ENCODE measurements at regions not wholly inside any gene's neighbourhood (a gene's known extent, or its start where the extent isn't known, plus 50 kb on each side); places are given as distances from the start of the nearest gene placed in this dataset.
A peak's percentile ranks its signal among the peaks of the same experiment; 100 is the strongest.
"Not testable (repeated sequence)": the region's sequence is repeated elsewhere in the genome, so short reads cannot be mapped to it uniquely, and the experiment has no call there.

- DNase-seq (ENCODE audit: low spot score in 2 of 2) (no peak), FAIRE-seq (no peak)
These were observed 56.3 kb downstream of the SOX14 start for GRCh38 chr3:137820366-137820765.

- FAIRE-seq (no peak), DNase-seq (ENCODE audit: low spot score in 2 of 2) (no peak)
These were observed 71.0 kb downstream of the SOX14 start for GRCh38 chr3:137835096-137835495.

- DNase-seq (ENCODE audit: low spot score in 2 of 2) (no peak), FAIRE-seq (no peak)
These were observed 81.1 kb downstream of the SOX14 start for GRCh38 chr3:137845194-137845593.

GRCh38 chr3:137845666-137846065 is 81.6 kb downstream of the SOX14 start:
- FAIRE-seq (no peak), DNase-seq (ENCODE audit: low spot score in 2 of 2) (no peak)

- FAIRE-seq, result no peak
- DNase-seq (ENCODE audit: low spot score in 2 of 2), result no peak
These were observed 88.3 kb downstream of the SOX14 start for GRCh38 chr3:137852391-137852830.

GRCh38 chr3:137854533-137855261 is 90.6 kb downstream of the SOX14 start:
- FAIRE-seq, result no peak
- DNase-seq (ENCODE audit: low spot score in 2 of 2), result no peak

- FAIRE-seq (no peak), DNase-seq (ENCODE audit: low spot score in 2 of 2) (no peak)
These were observed 101.9 kb downstream of the SOX14 start for GRCh38 chr3:137866001-137866400.

- DNase-seq (ENCODE audit: low spot score in 2 of 2) (no peak), FAIRE-seq (no peak)
These were observed 102.8 kb downstream of the SOX14 start for GRCh38 chr3:137866933-137867332.

GRCh38 chr3:137867611-137868010 is 103.5 kb downstream of the SOX14 start:
- no peak for DNase-seq (ENCODE audit: low spot score in 2 of 2)
- no peak for FAIRE-seq

GRCh38 chr3:137869022-137869421 is 104.9 kb downstream of the SOX14 start:
- no peak for FAIRE-seq
- DNase-seq (ENCODE audit: low spot score in 2 of 2), result no peak

GRCh38 chr3:137872589-137872988 is 108.5 kb downstream of the SOX14 start:
- not testable (repeated sequence) for DNase-seq (ENCODE audit: low spot score in 2 of 2); FAIRE-seq

- not testable (repeated sequence) for FAIRE-seq; DNase-seq (ENCODE audit: low spot score in 2 of 2)
These were observed 113.1 kb upstream of the CLDN18 start for GRCh38 chr3:137896842-137897241.

GRCh38 chr3:137906985-137907649 is 102.8 kb upstream of the CLDN18 start:
- DNase-seq (ENCODE audit: low spot score in 2 of 2), result no peak

GRCh38 chr3:137924628-137925027 is 85.3 kb upstream of the CLDN18 start:
- FAIRE-seq, result no peak
- DNase-seq (ENCODE audit: low spot score in 2 of 2), result no peak

More at GRCh38 chr3:137906985-137907649, 102.8 kb upstream of the CLDN18 start:
- no peak for FAIRE-seq

- FAIRE-seq, result no peak
- DNase-seq (ENCODE audit: low spot score in 2 of 2), result no peak
These were observed 84.9 kb upstream of the CLDN18 start for GRCh38 chr3:137925080-137925479.

GRCh38 chr3:137926991-137927390 is 83.0 kb upstream of the CLDN18 start:
- no peak for FAIRE-seq
- no peak for DNase-seq (ENCODE audit: low spot score in 2 of 2)

- DNase-seq (ENCODE audit: low spot score in 2 of 2), result no peak
- no peak for FAIRE-seq
These were observed 79.0 kb upstream of the CLDN18 start for GRCh38 chr3:137930976-137931375.

GRCh38 chr3:137938876-137939275 is 71.1 kb upstream of the CLDN18 start:
- FAIRE-seq, result no peak
- no peak for DNase-seq (ENCODE audit: low spot score in 2 of 2)

- FAIRE-seq, result no peak
These were observed 65.4 kb upstream of the CLDN18 start for GRCh38 chr3:137944593-137944992.

GRCh38 chr3:137946356-137946973 is 63.5 kb upstream of the CLDN18 start:
- DNase-seq (ENCODE audit: low spot score in 2 of 2) (peak in 1 of 2 donors; percentile 16), FAIRE-seq (no peak)

More at GRCh38 chr3:137944593-137944992, 65.4 kb upstream of the CLDN18 start:
- DNase-seq (ENCODE audit: low spot score in 2 of 2), result no peak

- DNase-seq (ENCODE audit: low spot score in 2 of 2) (no peak), FAIRE-seq (no peak)
These were observed 62.8 kb upstream of the CLDN18 start for GRCh38 chr3:137947117-137947516.
